ENCODE measurements at regions not wholly inside any gene's neighbourhood (a gene's known extent, or its start where the extent isn't known, plus 50 kb on each side); places are given as distances from the start of the nearest gene placed in this dataset.
"Not testable (repeated sequence)": the region's sequence is repeated elsewhere in the genome, so short reads cannot be mapped to it uniquely, and the experiment has no call there.

DNA sequence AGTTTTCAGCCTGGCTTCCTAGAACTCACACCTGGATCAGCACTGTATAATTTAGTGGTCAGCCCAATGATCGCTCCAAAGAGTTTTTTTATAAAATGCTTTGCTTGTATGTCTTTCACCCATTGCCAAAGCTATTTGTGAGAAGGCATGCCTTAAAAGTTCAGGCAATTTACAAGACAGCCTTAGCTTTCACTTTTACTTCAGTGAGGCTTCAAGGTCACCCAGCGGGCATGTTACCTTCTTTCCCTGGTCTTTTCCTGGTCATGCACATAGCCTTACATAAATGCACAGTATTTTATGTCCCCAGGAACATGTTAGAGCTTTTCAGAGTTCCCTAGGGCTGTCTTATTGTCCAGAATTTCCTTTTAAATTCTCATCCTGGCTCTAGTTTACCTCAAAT, 179.9 kb upstream of the TMEM72 start:
- no peak for DNase-seq (ENCODE audit: low read depth in 1 of 2, low spot score in 1 of 2)

DNA sequence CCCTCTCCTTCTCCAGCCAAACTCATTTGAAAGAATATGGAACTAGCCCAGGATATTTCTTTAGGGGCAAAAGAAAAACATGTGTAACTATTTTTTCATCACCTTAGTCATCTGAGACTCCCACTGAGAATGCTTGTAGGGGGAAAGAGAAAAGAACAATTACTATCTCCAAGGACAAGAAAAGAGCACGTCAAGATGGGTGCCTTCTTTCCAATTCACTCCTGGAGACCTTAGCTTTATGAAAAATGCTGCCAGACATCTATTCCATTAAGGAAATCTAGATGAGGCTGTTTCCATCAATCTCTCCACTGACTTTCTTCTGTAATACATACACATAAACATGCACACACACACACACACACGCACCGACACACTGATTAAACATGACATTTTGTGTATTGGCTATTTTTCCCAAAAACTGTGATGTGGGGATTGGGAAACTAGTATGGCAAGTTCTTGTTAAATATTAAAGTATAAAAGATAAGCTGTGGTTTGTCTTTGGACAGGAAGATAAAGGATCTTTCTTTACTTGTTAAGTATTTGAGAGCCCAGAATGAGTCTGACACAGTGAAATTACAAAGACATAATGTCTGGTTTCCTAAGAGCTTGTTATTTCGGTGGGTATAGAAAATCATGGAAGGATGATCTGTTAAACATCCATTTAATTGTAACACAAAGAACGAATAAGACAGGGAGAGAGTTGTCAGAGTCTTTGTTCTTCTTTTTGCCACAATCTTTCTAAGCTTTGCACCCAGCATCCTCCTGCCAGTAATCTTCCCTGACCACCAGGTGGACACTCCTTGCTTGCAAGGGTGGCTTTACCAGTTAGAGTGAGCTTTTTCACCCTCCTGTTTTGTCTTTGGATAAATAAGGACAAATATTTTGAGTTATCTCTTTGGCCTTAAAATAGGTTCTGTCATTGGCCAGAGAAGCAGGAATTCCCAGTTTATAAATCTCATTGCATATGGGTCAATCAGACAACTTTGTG, 177.3 kb upstream of the TMEM72 start:
- DNase-seq (ENCODE audit: low read depth in 1 of 2, low spot score in 1 of 2), result no peak

DNA sequence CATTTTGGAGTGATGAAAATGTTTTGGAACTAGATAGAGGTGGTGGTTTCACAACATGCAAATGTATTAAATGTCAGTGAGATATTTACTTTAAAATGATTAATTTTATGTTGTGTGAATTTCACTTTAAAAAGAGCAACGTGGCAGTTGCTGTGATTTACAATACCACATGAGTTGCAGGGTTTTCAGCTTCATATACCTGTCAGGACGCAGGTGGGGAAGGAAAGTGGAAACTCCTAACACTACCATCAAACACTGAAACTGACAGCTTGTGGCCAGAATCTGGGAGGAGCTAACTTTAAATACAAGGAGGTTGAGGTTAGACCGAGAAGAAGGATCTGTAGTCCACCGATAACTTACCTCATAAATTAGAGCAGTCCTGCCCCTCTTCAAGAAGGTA, 168.9 kb upstream of the TMEM72 start:
- no peak for DNase-seq (ENCODE audit: low read depth in 1 of 2, low spot score in 1 of 2)

DNA sequence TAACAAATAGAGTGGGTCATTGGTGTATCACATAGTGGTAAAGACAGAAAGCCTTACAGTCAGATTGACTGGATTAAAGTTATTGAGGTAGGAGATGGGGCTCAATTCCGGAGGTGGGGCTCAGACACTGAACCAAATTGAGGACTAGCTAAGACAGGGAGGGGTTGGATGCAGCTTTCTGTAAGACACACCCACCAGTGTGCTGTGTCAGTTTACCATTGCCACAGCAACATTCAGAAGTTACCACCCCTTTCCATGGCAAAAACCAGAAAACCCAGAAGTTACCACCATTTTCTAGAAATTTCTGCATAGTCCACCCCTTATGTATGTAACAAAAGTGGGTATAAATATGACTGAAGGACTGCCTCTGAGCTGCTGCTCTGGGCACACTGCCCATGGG, 167.6 kb upstream of the TMEM72 start:
- DNase-seq (ENCODE audit: low read depth in 1 of 2, low spot score in 1 of 2), result no peak

DNA sequence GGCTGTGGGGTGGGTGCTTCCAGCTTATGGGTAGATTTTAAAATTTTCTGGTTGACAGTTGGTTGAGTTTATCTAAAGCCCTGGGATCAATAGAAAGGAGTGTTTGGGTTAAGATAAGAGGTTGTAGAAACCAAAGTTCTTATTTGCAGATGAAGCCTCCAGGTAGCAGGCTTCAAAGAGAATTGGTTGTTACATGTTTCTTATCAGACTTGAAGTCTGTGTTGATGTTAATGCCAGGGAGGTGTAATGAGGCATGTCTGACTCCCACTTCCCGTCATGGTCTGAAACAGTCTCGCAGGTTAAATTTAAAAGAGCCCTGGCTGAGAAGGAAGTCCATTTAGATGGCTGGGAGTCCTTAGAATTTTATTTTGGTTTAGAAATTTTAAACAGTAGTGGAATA, 165.2 kb upstream of the TMEM72 start:
- no peak for DNase-seq (ENCODE audit: low read depth in 1 of 2, low spot score in 1 of 2)

DNA sequence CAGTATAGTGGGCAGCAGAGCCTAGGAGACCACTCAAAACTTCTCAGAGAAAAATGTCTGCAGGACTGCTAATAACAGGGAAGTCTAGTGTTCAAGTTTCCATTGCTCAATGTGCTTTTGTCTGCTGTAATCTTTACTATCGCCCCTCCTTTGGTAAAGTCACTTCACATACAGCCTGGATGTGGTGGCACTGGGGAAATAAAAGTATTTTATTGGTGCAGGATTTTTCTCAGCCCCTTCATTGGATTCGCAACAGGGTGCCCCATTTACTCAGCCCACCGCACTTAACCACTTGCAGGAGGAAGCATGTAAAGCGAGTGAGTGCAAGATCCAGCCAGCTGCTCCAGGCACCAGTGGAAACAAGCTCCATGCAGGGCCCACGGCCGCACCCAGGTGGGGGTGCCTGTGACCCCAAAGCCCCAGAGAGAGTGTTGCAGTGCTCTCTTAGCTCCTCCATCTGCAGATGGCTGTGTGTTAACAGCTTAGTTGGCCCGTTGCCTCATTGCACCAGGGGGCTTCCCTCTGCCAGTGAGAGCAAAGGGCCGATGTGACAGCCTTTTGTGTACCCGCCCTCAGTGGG, 163.5 kb upstream of the TMEM72 start:
- no peak for DNase-seq (ENCODE audit: low read depth in 1 of 2, low spot score in 1 of 2)

DNA sequence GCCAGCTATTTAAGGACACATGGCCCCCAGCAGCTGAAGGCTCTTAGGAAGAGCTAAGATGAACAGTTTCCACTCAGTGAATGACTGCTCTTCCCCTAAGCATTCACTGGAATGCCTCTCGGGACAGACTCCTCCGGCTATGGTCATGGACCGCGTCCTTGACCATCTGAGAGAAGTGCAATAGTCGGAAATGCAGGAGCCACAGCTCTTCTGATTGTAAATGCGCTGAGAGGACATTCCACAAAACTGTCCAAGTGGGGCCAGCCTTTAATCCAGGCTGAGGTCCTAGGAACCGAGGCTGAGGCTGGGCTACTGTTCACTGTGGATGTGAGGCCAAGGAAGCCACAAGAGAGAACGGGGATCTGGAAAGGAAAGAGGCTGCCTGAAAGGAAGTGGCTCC, 162.0 kb upstream of the TMEM72 start:
- DNase-seq (ENCODE audit: low read depth in 1 of 2, low spot score in 1 of 2), result no peak

DNA sequence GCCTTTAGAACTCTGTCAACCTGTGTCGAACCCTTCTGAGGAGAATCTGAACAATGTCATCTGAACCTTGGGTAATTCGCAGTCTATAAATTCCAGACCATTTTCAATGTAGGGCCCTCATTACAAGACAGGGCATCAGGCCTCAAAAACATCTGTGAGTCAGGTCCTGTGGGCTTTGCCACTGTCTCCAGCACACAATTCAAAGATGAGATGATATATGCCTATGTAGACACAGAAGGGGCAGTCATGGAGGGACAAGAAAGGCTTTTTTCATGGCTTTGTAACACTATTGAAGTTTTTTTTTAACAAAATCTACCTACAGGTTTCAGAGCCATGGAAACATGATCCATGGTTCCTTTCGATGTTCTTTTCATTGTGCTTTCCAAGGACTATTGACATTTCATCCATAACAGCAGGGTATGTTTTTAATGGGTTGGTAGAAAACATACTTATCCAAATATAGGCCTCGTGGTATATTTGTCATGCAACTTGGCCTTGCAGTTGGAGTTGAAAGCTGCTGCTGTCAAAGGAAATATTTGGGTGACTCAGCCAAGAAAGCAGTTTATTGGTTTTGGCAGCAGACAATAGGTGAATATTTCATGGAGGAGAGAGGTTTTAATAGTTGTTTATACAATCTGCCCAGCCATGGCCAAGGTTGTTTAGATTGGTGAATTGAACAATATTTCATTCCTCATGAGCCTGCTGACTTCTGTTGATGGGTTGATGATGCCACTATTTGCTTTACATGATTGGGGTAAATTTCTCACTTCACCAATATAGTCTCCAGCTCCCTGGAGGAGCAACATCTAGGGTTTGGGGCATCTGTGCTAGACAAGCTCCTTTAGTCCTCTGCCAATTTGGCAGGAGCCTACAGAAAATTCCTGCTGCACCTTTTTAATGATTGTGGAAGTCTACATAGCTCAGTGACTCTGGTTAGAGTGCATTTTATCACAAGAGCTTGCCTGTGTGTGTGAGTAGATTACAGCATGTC, 158.4 kb upstream of the TMEM72 start:
- no peak for DNase-seq (ENCODE audit: low read depth in 1 of 2, low spot score in 1 of 2)

DNA sequence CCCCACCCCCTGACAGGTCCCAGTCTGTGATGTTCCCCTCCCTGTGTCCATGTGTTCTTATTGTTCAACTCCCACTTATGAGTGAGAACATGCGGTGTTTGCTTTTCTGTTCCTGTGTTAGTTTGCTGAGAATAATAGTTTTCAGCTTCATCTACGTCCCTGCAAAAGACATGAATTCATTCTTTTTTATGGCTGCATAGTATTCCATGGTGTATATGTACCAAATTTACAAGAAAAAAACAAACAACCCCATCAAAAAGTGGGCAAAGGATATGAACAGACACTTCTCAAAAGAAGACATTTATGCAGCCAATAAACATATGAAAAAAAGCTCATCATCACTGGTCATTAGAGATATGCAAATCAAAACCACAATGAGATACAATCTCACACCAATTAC, 156.8 kb upstream of the TMEM72 start:
- not testable (repeated sequence) for DNase-seq (ENCODE audit: low read depth in 1 of 2, low spot score in 1 of 2)

DNA sequence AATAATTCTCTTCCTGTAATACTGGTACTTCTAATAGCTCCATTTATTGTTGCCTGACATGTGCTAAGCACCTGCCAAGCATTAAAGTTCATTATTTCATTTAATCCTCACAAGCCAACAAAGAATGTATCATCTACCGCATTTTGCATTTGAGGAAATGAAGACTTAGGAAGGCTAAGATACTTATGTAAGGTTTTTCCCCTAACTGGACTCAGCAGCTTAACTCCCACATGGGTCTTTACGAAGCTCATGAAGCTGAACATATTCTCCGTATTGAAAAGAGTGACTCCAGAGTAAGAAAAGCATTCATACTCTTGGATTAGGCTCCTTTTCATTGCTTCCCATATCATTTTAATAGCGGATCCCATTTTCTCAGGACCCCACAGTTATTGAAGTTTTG, 155.7 kb upstream of the TMEM72 start:
- DNase-seq (ENCODE audit: low read depth in 1 of 2, low spot score in 1 of 2), result no peak

DNA sequence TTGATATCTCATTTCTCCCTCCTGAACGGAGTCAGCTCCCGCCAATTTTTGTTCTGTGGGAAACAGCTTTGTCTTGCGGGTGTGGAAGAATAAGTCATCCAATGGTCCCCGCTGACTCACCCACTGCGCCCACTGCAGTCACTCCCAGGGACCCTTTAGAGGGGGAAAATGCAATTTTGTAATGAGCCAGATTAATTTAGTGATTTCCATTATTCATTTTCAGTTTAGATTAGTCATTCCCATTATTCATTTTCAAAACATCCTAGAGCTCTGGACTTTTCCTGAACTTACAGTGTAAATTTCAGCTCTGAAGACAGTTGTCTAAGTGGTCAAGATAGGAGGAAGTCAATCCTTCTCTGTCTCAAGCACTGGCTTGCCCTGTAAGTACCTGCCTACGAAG, 154.9 kb upstream of the TMEM72 start:
- DNase-seq (ENCODE audit: low read depth in 1 of 2, low spot score in 1 of 2), result no peak

DNA sequence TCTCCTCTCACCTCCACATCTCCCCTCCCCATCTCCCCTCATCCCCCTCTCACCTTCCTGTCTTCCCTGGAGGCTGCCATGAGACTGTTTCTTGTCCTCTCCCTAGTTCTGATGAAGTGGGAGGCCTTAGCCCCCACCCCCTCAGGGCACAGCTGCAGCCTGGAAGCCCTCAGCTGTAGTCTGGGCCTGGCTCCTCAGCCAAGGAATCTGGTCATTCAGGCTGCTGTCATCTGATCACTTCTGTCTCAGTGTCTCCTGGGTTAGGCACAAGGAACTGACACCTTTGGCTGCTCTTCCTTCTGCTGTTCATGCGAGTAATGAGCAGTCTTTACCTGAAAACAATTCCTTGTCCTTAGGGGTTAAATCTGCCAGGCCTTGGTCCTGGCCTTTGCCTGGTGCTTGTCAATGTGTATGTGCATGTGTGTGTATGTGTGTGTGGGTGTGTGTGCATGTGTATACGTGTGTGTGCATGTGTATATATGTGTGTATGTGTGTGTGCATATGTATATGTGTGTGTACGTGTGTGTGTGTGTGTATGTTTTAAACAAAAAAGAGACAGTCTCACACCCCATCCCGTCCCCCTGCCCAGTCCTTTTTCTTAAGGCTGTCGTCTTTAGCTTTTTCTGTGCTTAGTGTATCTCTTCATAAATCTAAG, 153.5 kb upstream of the TMEM72 start:
- DNase-seq (ENCODE audit: low read depth in 1 of 2, low spot score in 1 of 2), result no peak

DNA sequence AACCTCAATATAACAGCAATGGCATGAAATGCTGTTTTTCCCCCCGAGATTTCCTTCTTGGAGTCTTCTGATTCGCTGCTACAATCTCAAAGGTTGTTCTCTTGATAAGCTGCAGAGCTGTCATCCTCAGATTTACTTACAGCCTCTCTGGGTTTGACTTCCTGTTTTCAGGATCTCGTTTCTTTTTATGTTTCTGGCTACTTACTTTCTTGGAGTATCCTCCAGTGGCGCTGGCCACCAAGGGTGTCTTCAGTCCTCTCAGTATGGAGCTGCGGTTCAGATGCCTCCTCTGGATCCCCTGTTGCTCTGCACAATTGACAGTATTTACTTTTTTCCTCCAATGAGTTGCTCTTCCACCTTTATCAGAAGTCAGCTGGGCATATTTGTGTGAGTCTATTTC, 152.0 kb upstream of the TMEM72 start:
- no peak for DNase-seq (ENCODE audit: low read depth in 1 of 2, low spot score in 1 of 2)

DNA sequence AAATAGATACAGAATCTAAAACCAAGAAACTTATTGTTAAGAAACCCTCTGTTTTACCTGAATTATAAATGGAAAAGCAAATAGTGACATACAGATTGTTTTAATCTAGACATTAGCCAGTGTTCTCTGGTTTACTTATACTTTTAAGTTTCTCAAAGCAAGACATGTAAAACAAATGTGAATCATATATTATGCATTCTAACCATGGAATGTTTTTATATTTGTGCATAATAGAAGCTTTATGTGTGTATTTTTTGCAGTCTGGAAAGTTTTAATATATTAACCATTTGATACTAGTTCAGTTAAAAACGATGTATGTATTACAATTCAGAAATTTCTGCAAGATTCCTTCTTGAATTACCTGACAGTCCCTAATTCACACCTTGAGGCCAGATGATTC, 150.6 kb upstream of the TMEM72 start:
- no peak for DNase-seq (ENCODE audit: low read depth in 1 of 2, low spot score in 1 of 2)

DNA sequence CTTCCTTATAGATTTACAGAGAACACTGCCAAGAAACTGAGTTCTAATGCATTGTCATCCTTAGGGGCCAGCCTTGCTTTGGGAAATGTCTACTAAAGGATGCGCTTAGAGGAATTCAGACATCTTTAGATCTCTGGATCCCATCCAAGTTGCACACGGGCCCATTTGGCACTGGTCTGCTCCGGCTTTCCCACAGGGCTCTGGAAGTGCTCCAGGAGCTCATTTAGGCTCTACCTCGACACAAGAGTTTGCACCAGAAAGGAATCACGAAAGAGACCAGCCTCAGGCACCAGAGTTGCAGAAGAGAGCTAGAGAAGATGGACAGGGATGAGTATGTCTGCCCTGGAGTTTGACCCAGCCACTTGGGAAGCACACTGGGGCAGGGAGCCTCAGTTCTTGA, 150.1 kb upstream of the TMEM72 start:
- no peak for DNase-seq (ENCODE audit: low read depth in 1 of 2, low spot score in 1 of 2)

DNA sequence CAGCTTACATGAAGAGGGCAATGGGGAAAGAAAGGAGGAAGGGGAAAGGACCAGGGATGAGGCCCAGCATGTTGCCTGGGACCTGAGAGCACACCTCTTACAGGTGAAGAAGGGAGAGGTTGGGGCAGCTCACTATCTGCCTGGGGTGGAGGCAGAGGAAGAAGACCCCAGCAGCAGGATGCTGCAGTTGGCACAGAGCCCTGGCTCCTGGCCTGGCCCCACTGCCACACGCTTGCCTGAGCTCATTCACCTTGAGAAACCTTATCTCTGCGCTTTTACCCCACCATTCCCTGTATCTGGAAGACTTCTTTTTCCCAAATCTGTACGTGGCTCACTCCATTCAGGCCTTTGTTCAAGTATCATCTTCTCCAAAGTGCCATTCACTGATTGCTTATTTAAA, 147.8 kb upstream of the TMEM72 start:
- no peak for DNase-seq (ENCODE audit: low read depth in 1 of 2, low spot score in 1 of 2)

DNA sequence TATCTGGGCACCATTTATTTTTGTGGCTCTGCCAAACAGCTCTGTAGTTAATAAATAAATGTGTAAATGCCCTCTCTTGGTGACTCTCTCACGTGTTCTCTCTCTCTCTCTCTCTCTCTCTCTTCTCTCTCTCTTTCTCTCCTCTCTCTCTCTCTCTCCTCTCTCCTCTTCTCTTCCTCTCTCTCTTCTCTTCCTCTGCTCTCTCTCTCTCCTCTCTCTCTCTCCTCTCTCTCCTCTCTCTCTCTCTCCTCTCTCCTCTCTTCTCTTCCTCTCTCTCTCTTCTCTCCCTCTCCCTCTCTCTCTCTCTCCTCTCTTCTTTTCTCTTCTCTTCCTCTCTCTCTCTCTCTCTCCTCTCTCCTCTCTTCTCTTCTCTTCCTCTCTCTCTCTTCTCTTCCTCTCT, 145.8 kb upstream of the TMEM72 start:
- DNase-seq (ENCODE audit: low read depth in 1 of 2, low spot score in 1 of 2), result no peak

DNA sequence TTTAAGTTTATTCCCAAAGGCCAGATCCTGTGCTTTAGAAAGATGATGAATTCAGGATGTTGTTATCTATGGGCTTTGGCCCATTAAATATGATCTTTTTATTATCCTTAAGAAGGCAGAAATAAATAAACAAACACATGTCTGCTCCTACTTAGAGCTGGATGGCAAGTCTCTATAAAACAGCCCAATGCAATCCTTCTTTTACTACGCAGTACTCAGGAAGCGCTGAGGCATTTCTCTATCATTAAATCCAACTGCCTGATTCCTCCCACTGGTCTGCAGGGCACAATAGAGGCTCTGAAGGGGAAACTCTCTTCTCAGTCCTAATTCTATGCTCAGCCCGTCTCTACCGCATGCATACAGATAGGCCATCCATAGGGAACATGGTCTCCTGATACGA, 144.5 kb upstream of the TMEM72 start:
- DNase-seq (ENCODE audit: low read depth in 1 of 2, low spot score in 1 of 2), result no peak

DNA sequence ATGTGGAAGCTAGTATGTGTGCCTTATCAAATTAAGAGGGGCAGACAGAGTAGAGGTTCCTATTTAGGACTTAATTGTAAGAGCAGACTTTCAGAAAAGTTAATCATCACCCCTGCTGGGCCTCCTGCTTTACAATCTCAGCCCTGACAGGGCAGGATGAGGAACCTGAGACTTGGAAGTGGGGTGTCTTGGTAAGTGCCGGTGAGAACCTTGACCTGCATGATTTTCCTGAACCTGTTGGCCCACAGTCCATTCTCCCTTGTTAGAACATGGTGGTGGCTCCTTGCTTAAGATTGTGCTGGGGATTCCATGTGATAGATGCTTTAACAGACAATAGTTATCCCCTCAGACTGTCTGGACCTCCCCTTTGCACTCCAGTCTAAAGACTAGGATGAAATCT, 141.7 kb upstream of the TMEM72 start:
- no peak for DNase-seq (ENCODE audit: low read depth in 1 of 2, low spot score in 1 of 2)

DNA sequence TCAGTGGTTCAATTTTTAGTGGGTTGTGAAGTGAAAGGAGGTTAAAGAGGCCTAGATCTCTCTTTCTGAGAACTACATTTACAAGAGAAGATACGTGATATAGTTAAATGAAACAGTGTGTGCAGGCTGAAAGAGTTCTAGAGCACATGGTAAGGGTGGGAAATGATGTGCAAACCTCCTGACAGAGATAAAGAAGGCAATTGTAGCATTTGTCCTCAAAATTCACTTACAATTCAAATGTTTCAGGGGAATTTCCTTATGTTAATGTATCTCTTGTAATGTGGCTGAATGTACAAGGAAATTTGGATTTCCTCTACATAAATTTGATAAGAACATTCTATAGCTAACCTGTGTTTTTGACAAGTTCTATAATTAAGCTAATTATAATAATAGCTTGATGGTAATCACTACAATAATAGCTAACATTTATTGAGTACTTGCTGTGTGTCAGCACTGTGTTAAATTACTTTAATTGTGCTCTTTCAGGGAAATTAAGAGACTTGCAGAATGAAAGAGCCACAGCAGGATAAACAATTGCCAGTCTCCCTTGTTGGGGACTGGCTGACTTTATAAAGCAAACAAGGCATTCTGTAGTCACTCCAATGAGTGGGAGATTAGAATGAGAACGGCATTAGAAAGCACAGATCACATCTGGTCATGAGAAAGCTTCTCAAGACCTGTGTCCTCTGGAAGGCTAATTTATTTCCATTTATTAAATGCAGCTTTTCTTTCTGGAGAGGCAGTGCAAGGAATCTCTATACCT, 139.7 kb upstream of the TMEM72 start:
- DNase-seq (ENCODE audit: low read depth in 1 of 2, low spot score in 1 of 2), result no peak
